GM18951 (cell line): ENCODE measurements at regions not wholly inside any gene's neighbourhood (a gene's known extent, or its start where the extent isn't known, plus 50 kb on each side); places are given as distances from the start of the nearest gene placed in this dataset.

ENCODE experiments used
- POLR2A ChIP-seq: IDR thresholded peaks from 4 replicates; pipeline ENCODE4 v1.6.1; 2011; ENCODE audit warnings: mild to moderate bottlenecking; ENCODE audit not compliant: insufficient read length, insufficient read depth; ENCODE audit errors: extremely low read depth
- in situ Hi-C: fragments of 300-500 bp; cut with MboI; formaldehyde crosslinking; loops from one replicate; pipeline ENCODE4 v1.12.0; 2022; ENCODE audit warnings: low sequenced_read_pairs, mixed read lengths, inconsistent platforms; ENCODE audit not compliant: unreplicated experiment

- in situ Hi-C loops, result no loop called here
- TF ChIP-seq POLR2A, result no peak
Observed at GRCh38 chr3:30945291-30945690, 50.8 kb upstream of the GADL1 start.

- TF ChIP-seq POLR2A, result no peak
- in situ Hi-C loops, result no loop called here
Observed at GRCh38 chr3:30948426-30948825, 54.0 kb upstream of the GADL1 start.

GRCh38 chr3:30951826-30952225 is 57.4 kb upstream of the GADL1 start:
- in situ Hi-C loops, result no loop called here
- TF ChIP-seq POLR2A, result no peak

- TF ChIP-seq POLR2A, result no peak
- in situ Hi-C loops, result no loop called here
Observed at GRCh38 chr3:30952786-30953185, 58.3 kb upstream of the GADL1 start.

GRCh38 chr3:30954426-30954825 is 60.0 kb upstream of the GADL1 start:
- no peak for TF ChIP-seq POLR2A
- in situ Hi-C loops, result no loop called here

GRCh38 chr3:30962084-30962483 is 67.6 kb upstream of the GADL1 start:
- no peak for TF ChIP-seq POLR2A
- in situ Hi-C loops, result no loop called here

GRCh38 chr3:30962493-30962892 is 68.0 kb upstream of the GADL1 start:
- in situ Hi-C loops, result no loop called here

GRCh38 chr3:30963223-30963722 is 68.8 kb upstream of the GADL1 start:
- no peak for TF ChIP-seq POLR2A
- in situ Hi-C loops, result no loop called here

More at GRCh38 chr3:30962493-30962892, 68.0 kb upstream of the GADL1 start:
- no peak for TF ChIP-seq POLR2A

GRCh38 chr3:30964612-30965011 is 70.2 kb upstream of the GADL1 start:
- no peak for TF ChIP-seq POLR2A
- in situ Hi-C loops, result no loop called here

GRCh38 chr3:30966896-30967295 is 72.4 kb upstream of the GADL1 start:
- no peak for TF ChIP-seq POLR2A
- in situ Hi-C loops, result no loop called here

GRCh38 chr3:30970183-30970582 is 75.7 kb upstream of the GADL1 start:
- in situ Hi-C loops, result no loop called here
- no peak for TF ChIP-seq POLR2A

- TF ChIP-seq POLR2A, result no peak
- in situ Hi-C loops, result no loop called here
Observed at GRCh38 chr3:30972449-30972848, 78.0 kb upstream of the GADL1 start.

GRCh38 chr3:30974071-30974470 is 79.6 kb upstream of the GADL1 start:
- TF ChIP-seq POLR2A, result no peak
- in situ Hi-C loops, result no loop called here

GRCh38 chr3:30977592-30977991 is 83.1 kb upstream of the GADL1 start:
- in situ Hi-C loops, result no loop called here
- TF ChIP-seq POLR2A, result no peak

- no peak for TF ChIP-seq POLR2A
- in situ Hi-C loops, result no loop called here
Observed at GRCh38 chr3:30980993-30981392, 86.5 kb upstream of the GADL1 start.
